HFF-Myc (cell line): ENCODE measurements at regions not wholly inside any gene's neighbourhood (a gene's known extent, or its start where the extent isn't known, plus 50 kb on each side); places are given as distances from the start of the nearest gene placed in this dataset.

Experiments used
- DNase-seq: peaks from one replicate; pipeline ENCODE4 v3.0.0-alpha.2; 2011; ENCODE audit warnings: low read depth; ENCODE audit errors: extremely low read depth
- H3K4me3 ChIP-seq: replicated peaks from 2 replicates; pipeline ENCODE4 v1.5.1; 2011; ENCODE audit warnings: low read depth, mild to moderate bottlenecking, control low read depth, low read length
- TF ChIP-seq, protein P1 (sequence below): IDR thresholded peaks from 2 replicates; pipeline ENCODE4 v1.5.1; 2012; ENCODE audit warnings: mild to moderate bottlenecking, low read depth, low read length, control low read depth; ENCODE audit errors: missing control alignments

DNA sequence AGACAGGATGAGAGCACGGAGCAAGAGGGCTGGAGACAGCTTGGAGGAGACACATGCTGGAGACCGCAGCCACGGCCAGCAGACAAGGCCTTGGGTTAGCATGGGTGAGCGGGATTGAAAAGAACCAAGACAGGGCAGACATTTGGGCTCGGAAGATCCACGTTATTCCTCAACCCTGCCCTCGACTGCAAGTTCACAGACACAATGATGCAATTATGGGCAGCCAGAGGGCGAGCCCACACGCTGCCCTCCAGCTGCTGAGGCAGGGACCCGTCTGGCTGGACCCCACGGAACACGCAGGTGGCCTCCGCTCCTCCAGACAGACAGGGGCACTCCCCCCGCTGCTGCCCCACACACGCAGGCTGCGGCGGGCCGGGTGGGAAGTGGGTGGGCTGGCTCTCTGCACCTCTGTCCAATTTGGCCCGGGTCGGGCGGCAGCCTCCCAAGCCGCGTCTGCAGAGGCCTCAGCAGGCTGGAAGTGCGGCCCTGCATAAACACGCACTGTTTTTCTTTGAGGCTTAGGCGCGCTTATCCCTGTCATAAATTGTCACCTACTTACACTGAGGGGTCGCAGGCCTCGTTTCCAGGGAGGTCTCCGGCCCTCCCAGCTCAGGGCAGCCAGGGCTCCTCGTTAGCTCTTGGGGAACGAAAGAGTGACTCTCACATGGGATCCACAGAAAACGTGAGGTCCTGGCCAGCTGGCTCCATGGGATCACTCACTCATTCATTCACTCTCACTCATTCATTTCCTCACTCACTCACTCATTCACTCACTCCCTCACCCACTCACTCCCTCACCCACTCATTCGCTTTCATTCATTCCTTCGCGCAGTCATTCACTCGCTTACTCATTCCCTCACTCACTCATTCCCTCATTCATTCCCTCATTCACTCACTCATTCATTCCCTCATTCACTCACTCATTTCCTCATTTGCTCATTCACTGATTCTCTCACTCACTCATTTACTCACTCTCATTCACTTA is 303.9 kb downstream of the C16orf95 start:
- DNase-seq, result no peak
- TF ChIP-seq, protein P1, sequence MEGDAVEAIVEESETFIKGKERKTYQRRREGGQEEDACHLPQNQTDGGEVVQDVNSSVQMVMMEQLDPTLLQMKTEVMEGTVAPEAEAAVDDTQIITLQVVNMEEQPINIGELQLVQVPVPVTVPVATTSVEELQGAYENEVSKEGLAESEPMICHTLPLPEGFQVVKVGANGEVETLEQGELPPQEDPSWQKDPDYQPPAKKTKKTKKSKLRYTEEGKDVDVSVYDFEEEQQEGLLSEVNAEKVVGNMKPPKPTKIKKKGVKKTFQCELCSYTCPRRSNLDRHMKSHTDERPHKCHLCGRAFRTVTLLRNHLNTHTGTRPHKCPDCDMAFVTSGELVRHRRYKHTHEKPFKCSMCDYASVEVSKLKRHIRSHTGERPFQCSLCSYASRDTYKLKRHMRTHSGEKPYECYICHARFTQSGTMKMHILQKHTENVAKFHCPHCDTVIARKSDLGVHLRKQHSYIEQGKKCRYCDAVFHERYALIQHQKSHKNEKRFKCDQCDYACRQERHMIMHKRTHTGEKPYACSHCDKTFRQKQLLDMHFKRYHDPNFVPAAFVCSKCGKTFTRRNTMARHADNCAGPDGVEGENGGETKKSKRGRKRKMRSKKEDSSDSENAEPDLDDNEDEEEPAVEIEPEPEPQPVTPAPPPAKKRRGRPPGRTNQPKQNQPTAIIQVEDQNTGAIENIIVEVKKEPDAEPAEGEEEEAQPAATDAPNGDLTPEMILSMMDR, result no peak
- no peak overlapping the region for H3K4me3 ChIP-seq

- no peak overlapping the region for H3K4me3 ChIP-seq
- DNase-seq, result no peak
- TF ChIP-seq, protein P1, result no peak
Measured at GRCh38 chr16:87014112-87014511, 303.1 kb downstream of the C16orf95 start.

GRCh38 chr16:87015021-87015420 is 302.2 kb downstream of the C16orf95 start:
- DNase-seq, result no peak
- TF ChIP-seq, protein P1, result no peak

GRCh38 chr16:87016046-87017035 is 300.9 kb downstream of the C16orf95 start:
- DNase-seq, result no peak
- TF ChIP-seq, protein P1, result no peak
- no peak overlapping the region for H3K4me3 ChIP-seq

More at GRCh38 chr16:87015021-87015420, 302.2 kb downstream of the C16orf95 start:
- no peak overlapping the region for H3K4me3 ChIP-seq

GRCh38 chr16:87017371-87018012 is 299.7 kb downstream of the C16orf95 start:
- no peak overlapping the region for H3K4me3 ChIP-seq
- DNase-seq, result peak; percentile 67
- TF ChIP-seq, protein P1, result peak; percentile 16

GRCh38 chr16:87025676-87026075 is 291.5 kb downstream of the C16orf95 start:
- TF ChIP-seq, protein P1, result no peak
- no peak overlapping the region for H3K4me3 ChIP-seq
- DNase-seq, result no peak
